Astrocyte (in vitro differentiated cells and primary cell): ENCODE measurements at regions not wholly inside any gene's neighbourhood (a gene's known extent, or its start where the extent isn't known, plus 50 kb on each side); places are given as distances from the start of the nearest gene placed in this dataset.
"Not testable (repeated sequence)": the region's sequence is repeated elsewhere in the genome, so short reads cannot be mapped to it uniquely, and the experiment has no call there.

ENCODE experiments used
- DNase-seq: peaks from one replicate; pipeline ENCODE4 v3.0.0-alpha.2; 2010; ENCODE audit warnings: low read depth
- FAIRE-seq: peaks from 2 replicates; lab custom pipeline; 2011; peaks lifted over from hg19 to GRCh38; lab: Jason Lieb, UNC
- H2AFZ ChIP-seq: 2 replicates; pipeline ENCODE4 v1.6.0; 2012; ENCODE audit warnings: low read depth, low read length, inconsistent platforms
- H3K27ac ChIP-seq: 2 replicates; pipeline ENCODE4 v1.5.1; 2011; ENCODE audit warnings: low read depth, low read length, inconsistent platforms
- H3K27me3 ChIP-seq: 2 replicates; pipeline ENCODE4 v1.6.0; 2011; ENCODE audit warnings: low read length, inconsistent platforms; ENCODE audit not compliant: insufficient read depth
- H3K36me3 ChIP-seq: 2 replicates; pipeline ENCODE4 v1.5.1; 2011; ENCODE audit warnings: low read length, inconsistent platforms; ENCODE audit not compliant: insufficient read depth
- H3K4me1 ChIP-seq: 2 replicates; pipeline ENCODE4 v1.5.1; 2011; ENCODE audit warnings: low read length, inconsistent platforms; ENCODE audit not compliant: insufficient read depth
- H3K4me2 ChIP-seq: 2 replicates; pipeline ENCODE4 v1.6.0; 2012; ENCODE audit warnings: low read length, inconsistent platforms
- H3K4me3 ChIP-seq: 2 replicates; pipeline ENCODE4 v1.5.1; 2011; ENCODE audit warnings: low read depth, mild to moderate bottlenecking, low read length, inconsistent platforms; ENCODE audit not compliant: insufficient read depth
- H3K79me2 ChIP-seq: 2 replicates; pipeline ENCODE4 v1.6.0; 2012; ENCODE audit warnings: mild to moderate bottlenecking, low read length, inconsistent platforms; ENCODE audit not compliant: insufficient read depth
- H3K9ac ChIP-seq: 2 replicates; pipeline ENCODE4 v1.6.0; 2012; ENCODE audit warnings: mild to moderate bottlenecking, low read length, inconsistent platforms
- H3K9me3 ChIP-seq: 2 replicates; pipeline ENCODE4 v1.5.1; 2012; ENCODE audit warnings: low read depth, mild to moderate bottlenecking, low read length, inconsistent platforms; ENCODE audit not compliant: insufficient read depth
- H4K20me1 ChIP-seq: 2 replicates; pipeline ENCODE4 v1.6.0; 2012; ENCODE audit warnings: low read length, inconsistent platforms; ENCODE audit not compliant: insufficient read depth
- H3K27ac Mint-ChIP-seq: one replicate; pipeline ENCODE4 v1.8.0; 2021; ENCODE audit warnings: mild to moderate bottlenecking, mixed read lengths; ENCODE audit not compliant: unreplicated experiment
- H3K27me3 Mint-ChIP-seq: one replicate; pipeline ENCODE4 v1.8.0; 2021; ENCODE audit warnings: low read depth, mixed read lengths; ENCODE audit not compliant: unreplicated experiment
- H3K36me3 Mint-ChIP-seq: one replicate; pipeline ENCODE4 v1.8.0; 2021; ENCODE audit warnings: low read depth, mixed read lengths; ENCODE audit not compliant: unreplicated experiment
- H3K4me1 Mint-ChIP-seq: one replicate; pipeline ENCODE4 v1.8.0; 2021; ENCODE audit warnings: low read depth, mixed read lengths; ENCODE audit not compliant: unreplicated experiment
- H3K4me3 Mint-ChIP-seq: one replicate; pipeline ENCODE4 v1.8.0; 2021; ENCODE audit warnings: mild to moderate bottlenecking, moderate library complexity, mixed read lengths; ENCODE audit not compliant: unreplicated experiment
- H3K9me3 Mint-ChIP-seq: one replicate; pipeline ENCODE4 v1.8.0; 2021; ENCODE audit warnings: mild to moderate bottlenecking, mixed read lengths; ENCODE audit not compliant: unreplicated experiment
- CTCF ChIP-seq: IDR thresholded peaks from 2 replicates; pipeline ENCODE4 v1.5.1; 2011; ENCODE audit warnings: low read depth, mild to moderate bottlenecking, inconsistent platforms, low read length, moderate library complexity; ENCODE audit not compliant: insufficient read depth
- EZH2 ChIP-seq: IDR thresholded peaks from 2 replicates; pipeline ENCODE4 v1.6.1; 2012; ENCODE audit warnings: mild to moderate bottlenecking, low read length, inconsistent platforms; ENCODE audit not compliant: insufficient read depth

- H3K4me2 ChIP-seq, result no peak overlapping the region
- no peak for FAIRE-seq
- H3K27ac ChIP-seq, result no peak overlapping the region
- Mint-ChIP-seq H3K36me3 (no peaks in the 10 kb centered on the region), H3K27me3 (no peaks in the 10 kb centered on the region), H3K4me3 (no peak overlapping the region), H3K27ac (no peak overlapping the region), H3K4me1 (no peaks in the 10 kb centered on the region), H3K9me3 (peaks cover 11% of the 10 kb centered on the region)
- no peak overlapping the region for H2AFZ ChIP-seq
- TF ChIP-seq EZH2 (no peak), CTCF (no peak)
- H4K20me1 ChIP-seq, result no peaks in the 10 kb centered on the region
- no peaks in the 10 kb centered on the region for H3K27me3 ChIP-seq
- H3K36me3 ChIP-seq, result no peaks in the 10 kb centered on the region
- H3K9me3 ChIP-seq, result peaks cover 16% of the 10 kb centered on the region
- no peak overlapping the region for H3K4me3 ChIP-seq
- no peaks in the 10 kb centered on the region for H3K79me2 ChIP-seq
- no peak overlapping the region for H3K9ac ChIP-seq
- no peak for DNase-seq
- no peaks in the 10 kb centered on the region for H3K4me1 ChIP-seq
These were observed 1647.4 kb upstream of the DDX18 start for GRCh38 chr2:116167107-116167506.

GRCh38 chr2:116180072-116180471, 1634.4 kb upstream of the DDX18 start:
- Mint-ChIP-seq H3K36me3 (no peaks in the 10 kb centered on the region), H3K4me3 (no peak overlapping the region), H3K27me3 (no peaks in the 10 kb centered on the region), H3K27ac (no peak overlapping the region), H3K9me3 (peaks cover 3% of the 10 kb centered on the region), H3K4me1 (no peaks in the 10 kb centered on the region)
- no peak overlapping the region for H3K27ac ChIP-seq
- no peaks in the 10 kb centered on the region for H3K36me3 ChIP-seq
- no peaks in the 10 kb centered on the region for H3K79me2 ChIP-seq
- H3K4me1 ChIP-seq, result no peaks in the 10 kb centered on the region
- no peak overlapping the region for H3K9ac ChIP-seq
- no peak for TF ChIP-seq CTCF
- no peak for TF ChIP-seq EZH2
- FAIRE-seq (no peak), DNase-seq (no peak)
- H3K4me3 ChIP-seq, result no peak overlapping the region
- no peaks in the 10 kb centered on the region for H4K20me1 ChIP-seq
- H3K27me3 ChIP-seq, result no peaks in the 10 kb centered on the region
- no peak overlapping the region for H2AFZ ChIP-seq
- H3K4me2 ChIP-seq, result no peak overlapping the region
- H3K9me3 ChIP-seq, result no peaks in the 10 kb centered on the region

GRCh38 chr2:116190684-116191083, 1623.8 kb upstream of the DDX18 start:
- not testable (repeated sequence) for H4K20me1 ChIP-seq, H3K27ac Mint-ChIP-seq, H3K4me1 Mint-ChIP-seq, H3K9me3 ChIP-seq, H3K79me2 ChIP-seq, H2AFZ ChIP-seq, H3K9me3 Mint-ChIP-seq, H3K36me3 ChIP-seq, H3K4me2 ChIP-seq, H3K36me3 Mint-ChIP-seq, H3K9ac ChIP-seq, H3K4me3 Mint-ChIP-seq, DNase-seq, FAIRE-seq, H3K27ac ChIP-seq, H3K27me3 Mint-ChIP-seq, H3K27me3 ChIP-seq, H3K4me3 ChIP-seq, H3K4me1 ChIP-seq
